ENCODE measurements at regions not wholly inside any gene's neighbourhood (a gene's known extent, or its start where the extent isn't known, plus 50 kb on each side); places are given as distances from the start of the nearest gene placed in this dataset.

GRCh38 chr1:79903321-79903720 is 896.8 kb upstream of the ADGRL4 start:
- Histone ChIP-seq H3K27me3 (replicated peaks; ENCODE audit: control insufficient read depth, insufficient read depth, low read length) (no peaks in the 10 kb centered on the region), H3K9me3 (no peaks in the 10 kb centered on the region), H3K4me1 (no peaks in the 10 kb centered on the region), H3K4me3 (ENCODE audit: low read depth, low read length) (no peak overlapping the region), H3K36me3 (ENCODE audit: control insufficient read depth, insufficient read depth, low read length) (no peaks in the 10 kb centered on the region)
- POLR2A ChIA-PET: no interaction called here
- no peak for TF ChIP-seq CTCF (IDR thresholded peaks at IDR 0.05; ENCODE audit: insufficient read depth in 1 of 2, low read depth in 1 of 2, low read length in 1 of 2, severe bottlenecking in 1 of 2, unreplicated experiment in 1 of 2)
- H3K27ac Mint-ChIP-seq (ENCODE audit: unreplicated experiment): no peak overlapping the region
- no peak for DNase-seq
- H3K36me3 Mint-ChIP-seq (ENCODE audit: insufficient read depth, unreplicated experiment): no peaks in the 10 kb centered on the region
- H3K27me3 Mint-ChIP-seq (ENCODE audit: insufficient read depth, unreplicated experiment): no peaks in the 10 kb centered on the region
- H3K9me3 Mint-ChIP-seq (ENCODE audit: unreplicated experiment): no peaks in the 10 kb centered on the region
- H3K4me3 Mint-ChIP-seq (ENCODE audit: unreplicated experiment): no peak overlapping the region
- intact Hi-C loops (cut with micrococcal nuclease; ENCODE audit: unreplicated experiment): no loop called here
- no peaks in the 10 kb centered on the region for H3K4me1 Mint-ChIP-seq (ENCODE audit: low read depth, unreplicated experiment)
- no TSS peak for BruUV-seq (replicated peaks)
- CTCF ChIA-PET: no interaction called here

GRCh38 chr1:79902418-79902817 is 895.9 kb upstream of the ADGRL4 start:
- POLR2A ChIA-PET: no interaction called here
- H3K27ac Mint-ChIP-seq (ENCODE audit: unreplicated experiment): no peak overlapping the region
- no peaks in the 10 kb centered on the region for H3K9me3 Mint-ChIP-seq (ENCODE audit: unreplicated experiment)
- H3K4me3 Mint-ChIP-seq (ENCODE audit: unreplicated experiment): no peak overlapping the region
- H3K4me1 Mint-ChIP-seq (ENCODE audit: low read depth, unreplicated experiment): no peaks in the 10 kb centered on the region
- no TSS peak for BruUV-seq (replicated peaks)
- H3K36me3 Mint-ChIP-seq (ENCODE audit: insufficient read depth, unreplicated experiment): no peaks in the 10 kb centered on the region
- no peak for TF ChIP-seq CTCF (IDR thresholded peaks at IDR 0.05; ENCODE audit: insufficient read depth in 1 of 2, low read depth in 1 of 2, low read length in 1 of 2, severe bottlenecking in 1 of 2, unreplicated experiment in 1 of 2)
- intact Hi-C loops (cut with micrococcal nuclease; ENCODE audit: unreplicated experiment): no loop called here
- no peaks in the 10 kb centered on the region for H3K27me3 Mint-ChIP-seq (ENCODE audit: insufficient read depth, unreplicated experiment)
- no peaks in the 10 kb centered on the region for H3K4me1 ChIP-seq
- H3K27me3 ChIP-seq (replicated peaks; ENCODE audit: control insufficient read depth, insufficient read depth, low read length): no peaks in the 10 kb centered on the region
- CTCF ChIA-PET: no interaction called here
- no peaks in the 10 kb centered on the region for H3K36me3 ChIP-seq (ENCODE audit: control insufficient read depth, insufficient read depth, low read length)
- no peak for DNase-seq
- no peak overlapping the region for H3K4me3 ChIP-seq (ENCODE audit: low read depth, low read length)
- H3K9me3 ChIP-seq: no peaks in the 10 kb centered on the region

- no peak overlapping the region for H3K4me3 ChIP-seq (ENCODE audit: low read depth, low read length)
- no peak overlapping the region for H3K4me3 Mint-ChIP-seq (ENCODE audit: unreplicated experiment)
- intact Hi-C loops (cut with micrococcal nuclease; ENCODE audit: unreplicated experiment): no loop called here
- no peaks in the 10 kb centered on the region for H3K9me3 ChIP-seq
- no peaks in the 10 kb centered on the region for H3K4me1 ChIP-seq
- H3K4me1 Mint-ChIP-seq (ENCODE audit: low read depth, unreplicated experiment): no peaks in the 10 kb centered on the region
- no peaks in the 10 kb centered on the region for H3K36me3 ChIP-seq (ENCODE audit: control insufficient read depth, insufficient read depth, low read length)
- POLR2A ChIA-PET: no interaction called here
- H3K27ac Mint-ChIP-seq (ENCODE audit: unreplicated experiment): no peak overlapping the region
- H3K27me3 ChIP-seq (replicated peaks; ENCODE audit: control insufficient read depth, insufficient read depth, low read length): no peaks in the 10 kb centered on the region
- no peaks in the 10 kb centered on the region for H3K36me3 Mint-ChIP-seq (ENCODE audit: insufficient read depth, unreplicated experiment)
- no TSS peak for BruUV-seq (replicated peaks)
- H3K9me3 Mint-ChIP-seq (ENCODE audit: unreplicated experiment): no peaks in the 10 kb centered on the region
- DNase-seq: no peak
- CTCF ChIA-PET: no interaction called here
- no peaks in the 10 kb centered on the region for H3K27me3 Mint-ChIP-seq (ENCODE audit: insufficient read depth, unreplicated experiment)
- no peak for TF ChIP-seq CTCF (IDR thresholded peaks at IDR 0.05; ENCODE audit: insufficient read depth in 1 of 2, low read depth in 1 of 2, low read length in 1 of 2, severe bottlenecking in 1 of 2, unreplicated experiment in 1 of 2)
These were observed 893.4 kb upstream of the ADGRL4 start for GRCh38 chr1:79899914-79900313.

All from Caco-2 (cell line).